HepG2 (cell line): ENCODE measurements at regions not wholly inside any gene's neighbourhood (a gene's known extent, or its start where the extent isn't known, plus 50 kb on each side); places are given as distances from the start of the nearest gene placed in this dataset.
A peak's percentile ranks its signal among the peaks of the same experiment; 100 is the strongest.

Experiments
- ATAC-seq: fragments of 200-7000 bp; cut with Tn5 transposase; 3 replicates; pipeline ENCODE4 v1.9.1; 2020; ENCODE audit warnings: mild to moderate bottlenecking, moderate library complexity
- BruUV-seq: library from RNA; stranded (reverse); fragments of 400-500 nt; replicated peaks from 2 replicates; lab custom pipeline; 2021; lab: Mats Ljungman, UMichigan
- CTCF ChIA-PET: fragments of 300-600 bp; formaldehyde crosslinking; extraction: SDS; loops from one replicate; lab custom pipeline; 2021; ENCODE audit warnings: low total read pairs, inconsistent platforms, low intra/inter-chr PET ratio; lab: Yijun Ruan, JAX
- POLR2A ChIA-PET: fragments of 350-600 bp; sonication (Branson Sonifier 250); formaldehyde crosslinking; loops from one replicate; lab custom pipeline; 2020; ENCODE audit warnings: antibody characterized with exemption, inconsistent platforms; lab: Yijun Ruan, JAX
- DNase-seq: peaks from one replicate; pipeline ENCODE4 v3.0.0-alpha.2; 2015; ENCODE audit warnings: low spot score
- FAIRE-seq: peaks from 3 replicates; lab custom pipeline; 2011; peaks lifted over from hg19 to GRCh38; lab: Jason Lieb, UNC
- H2AFZ ChIP-seq: one replicate; pipeline ENCODE4 v1.6.1; 2011; ENCODE audit warnings: low read length, inconsistent platforms
- H3K27ac ChIP-seq: fragments of 300-600 bp; 3 replicates; pipeline ENCODE4 v1.8.0; 2011; ENCODE audit warnings: mixed run types, mild to moderate bottlenecking, mixed read lengths, low read length, inconsistent platforms; ENCODE audit not compliant: insufficient read depth; ENCODE audit errors: extremely low read length
- H3K27me3 ChIP-seq, 2 experiments: fragments of 200-600 bp in 1 of 2; 2 replicates in 1 of 2; 3 replicates in 1 of 2; pipeline versions ENCODE4 v1.6.0 to v1.8.0; 2011; ENCODE audit warnings: low read length in 2 of 2, mild to moderate bottlenecking in 2 of 2, moderate library complexity in 2 of 2, inconsistent platforms in 1 of 2; ENCODE audit not compliant: insufficient read depth in 2 of 2, control insufficient read depth in 1 of 2
- H3K36me3 ChIP-seq, 2 experiments: fragments of 200-600 bp in 1 of 2; replicated peaks in 1 of 2; 2 replicates in 1 of 2; 3 replicates in 1 of 2; pipeline versions ENCODE4 v1.5.1 to v1.8.0; 2011; ENCODE audit warnings: low read length in 2 of 2, inconsistent platforms in 1 of 2; ENCODE audit not compliant: insufficient read depth in 2 of 2, control insufficient read depth in 1 of 2
- H3K4me1 ChIP-seq: 2 replicates; pipeline ENCODE4 v1.5.1; 2012; ENCODE audit warnings: low read length, inconsistent platforms; ENCODE audit not compliant: insufficient read depth
- H3K4me2 ChIP-seq: 2 replicates; pipeline ENCODE4 v1.6.0; 2011; ENCODE audit warnings: low read depth, low read length, inconsistent platforms
- H3K4me3 ChIP-seq, 3 experiments: fragments of 200-600 bp in 1 of 3; sonication (generic), shearing (Covaris generic) in 1 of 3; replicated peaks in 1 of 3; 2 replicates each; pipeline ENCODE4 v1.5.1; 2011 to 2016; ENCODE audit warnings: low read length in 3 of 3, inconsistent platforms in 2 of 3, low read depth in 2 of 3, mild to moderate bottlenecking in 2 of 3, control low read depth in 1 of 3, mixed read lengths in 1 of 3; ENCODE audit not compliant: insufficient read depth in 1 of 3
- H3K79me2 ChIP-seq: one replicate; pipeline ENCODE4 v1.6.1; 2011; ENCODE audit warnings: low read length, inconsistent platforms; ENCODE audit not compliant: insufficient read depth
- H3K9ac ChIP-seq: 2 replicates; pipeline ENCODE4 v1.6.0; 2011; ENCODE audit warnings: mild to moderate bottlenecking, low read depth, low read length, inconsistent platforms; ENCODE audit not compliant: insufficient read depth
- H3K9me3 ChIP-seq: 2 replicates; pipeline ENCODE4 v1.5.1; 2012; ENCODE audit warnings: mild to moderate bottlenecking, low read length
- H4K20me1 ChIP-seq: 2 replicates; pipeline ENCODE4 v1.6.0; 2011; ENCODE audit warnings: inconsistent platforms, mild to moderate bottlenecking, low read length, moderate library complexity; ENCODE audit not compliant: insufficient read depth
- ARID2 ChIP-seq: sonication (generic); formaldehyde crosslinking; IDR thresholded peaks from 2 replicates; pipeline ENCODE4 v1.8.1; 2022; ENCODE audit warnings: mild to moderate bottlenecking, missing genetic modification reagents, borderline replicate concordance
- EHMT2 ChIP-seq: fragments of 200-600 bp; sonication (generic); IDR thresholded peaks from 2 replicates; pipeline ENCODE4 v1.7.0; 2017; ENCODE audit warnings: antibody characterized with exemption, low read depth, low read length, borderline replicate concordance
- GZF1 ChIP-seq: sonication (generic); formaldehyde crosslinking; IDR thresholded peaks from 2 replicates; pipeline ENCODE4 v1.5.1; 2020; ENCODE audit warnings: mild to moderate bottlenecking, missing genetic modification reagents
- KDM2A ChIP-seq: sonication (generic); formaldehyde crosslinking; IDR thresholded peaks from 2 replicates; pipeline ENCODE4 v1.4.0; 2020; ENCODE audit warnings: low read depth, missing genetic modification reagents, borderline replicate concordance
- MTF1 ChIP-seq: sonication (generic); formaldehyde crosslinking; IDR thresholded peaks from 2 replicates; pipeline ENCODE4 v1.5.0; 2020; ENCODE audit warnings: missing genetic modification reagents
- NR1H2 ChIP-seq: sonication (generic); formaldehyde crosslinking; IDR thresholded peaks from 2 replicates; pipeline ENCODE4 v1.8.1; 2022; ENCODE audit warnings: low read depth, missing genetic modification reagents, borderline replicate concordance
- SMAD3 ChIP-seq: sonication (generic); formaldehyde crosslinking; IDR thresholded peaks from 2 replicates; pipeline ENCODE4 v1.4.0; 2020; ENCODE audit warnings: missing genetic modification reagents
- TBL1XR1 ChIP-seq: fragments of 150-350 bp; IDR thresholded peaks from 2 replicates; pipeline ENCODE4 v1.6.1; 2014; ENCODE audit warnings: borderline replicate concordance, low read length; ENCODE audit not compliant: partially characterized antibody
- TEAD2 ChIP-seq: sonication (generic); formaldehyde crosslinking; IDR thresholded peaks from 2 replicates; pipeline ENCODE4 v1.9.0; 2021; ENCODE audit warnings: missing genetic modification reagents
- WGBS: methylation state at CpG from one replicate; pipeline ENCODE4 v1.1.6; 2017; ENCODE audit warnings: low lambda C conversion rate; 5-methylcytosine and 5-hydroxymethylcytosine counted together
- in situ Hi-C: cut with HindIII; loops from 2 replicates; pipeline ENCODE4 v1.10.0; 2017; ENCODE audit warnings: low pct_unique_long_range_greater_than_20kb; ENCODE audit not compliant: extremely low pct_ligation_motif_present
- intact Hi-C: fragments of 100-400 bp; cut with micrococcal nuclease; formaldehyde crosslinking; loops from one replicate; pipeline ENCODE4 v1.10.0; 2022; ENCODE audit not compliant: unreplicated experiment
- TF ChIP-seq, protein P1 (sequence below): sonication (generic); formaldehyde crosslinking; IDR thresholded peaks from 2 replicates; pipeline ENCODE4 v1.4.0; 2020; ENCODE audit warnings: missing genetic modification reagents, mild to moderate bottlenecking, borderline replicate concordance
- TF ChIP-seq, protein P2 (sequence below): sonication (generic); formaldehyde crosslinking; IDR thresholded peaks from 2 replicates; pipeline ENCODE4 v1.4.0; 2020; ENCODE audit warnings: mild to moderate bottlenecking, missing genetic modification reagents

DNA sequence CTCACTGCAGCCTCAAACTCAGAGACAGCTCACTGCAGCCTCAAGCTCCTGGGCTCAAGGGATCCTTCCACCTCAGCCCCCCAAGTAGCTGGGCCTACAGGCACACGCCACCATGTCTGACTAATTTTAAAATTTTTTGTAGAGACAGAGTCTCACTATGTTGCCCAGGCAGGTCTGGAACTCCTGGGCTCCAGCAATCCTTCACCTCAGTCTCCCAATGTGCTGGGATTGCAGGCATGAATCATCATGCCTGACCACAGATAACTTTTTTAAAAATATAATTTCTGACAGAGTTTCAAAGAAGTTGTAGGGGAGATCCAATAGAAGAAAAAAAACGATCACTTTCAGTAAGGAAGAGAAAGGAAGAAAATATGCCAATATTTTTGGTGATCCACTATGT is 189.7 kb upstream of the CDKN3 start:
- BruUV-seq, result no TSS peak
- Histone ChIP-seq H2AFZ (no peak overlapping the region), H3K27ac (no peak overlapping the region), H3K27me3 (no peaks in the 10 kb centered on the region), H3K36me3 (no peaks in the 10 kb centered on the region), H3K4me3 (no peak overlapping the region), H3K4me1 (peaks cover 30% of the 10 kb centered on the region), H3K4me2 (no peak overlapping the region), H3K79me2 (no peaks in the 10 kb centered on the region), H4K20me1 (no peaks in the 10 kb centered on the region), H3K9me3 (no peaks in the 10 kb centered on the region), H3K9ac (no peak overlapping the region)
- TF ChIP-seq EHMT2, result no peak
- TF ChIP-seq KDM2A, result no peak
- no peak for TF ChIP-seq NR1H2 (CRISPR knock-in tag)
- 42% methylated on average over 2 of the region's 2 CpGs for WGBS
- POLR2A ChIA-PET, result no interaction called here
- intact Hi-C loops (no loop called here), in situ Hi-C loops (no loop called here)
- FAIRE-seq (no peak), ATAC-seq (no peak), DNase-seq (no peak)
- CTCF ChIA-PET, result no interaction called here

DNA sequence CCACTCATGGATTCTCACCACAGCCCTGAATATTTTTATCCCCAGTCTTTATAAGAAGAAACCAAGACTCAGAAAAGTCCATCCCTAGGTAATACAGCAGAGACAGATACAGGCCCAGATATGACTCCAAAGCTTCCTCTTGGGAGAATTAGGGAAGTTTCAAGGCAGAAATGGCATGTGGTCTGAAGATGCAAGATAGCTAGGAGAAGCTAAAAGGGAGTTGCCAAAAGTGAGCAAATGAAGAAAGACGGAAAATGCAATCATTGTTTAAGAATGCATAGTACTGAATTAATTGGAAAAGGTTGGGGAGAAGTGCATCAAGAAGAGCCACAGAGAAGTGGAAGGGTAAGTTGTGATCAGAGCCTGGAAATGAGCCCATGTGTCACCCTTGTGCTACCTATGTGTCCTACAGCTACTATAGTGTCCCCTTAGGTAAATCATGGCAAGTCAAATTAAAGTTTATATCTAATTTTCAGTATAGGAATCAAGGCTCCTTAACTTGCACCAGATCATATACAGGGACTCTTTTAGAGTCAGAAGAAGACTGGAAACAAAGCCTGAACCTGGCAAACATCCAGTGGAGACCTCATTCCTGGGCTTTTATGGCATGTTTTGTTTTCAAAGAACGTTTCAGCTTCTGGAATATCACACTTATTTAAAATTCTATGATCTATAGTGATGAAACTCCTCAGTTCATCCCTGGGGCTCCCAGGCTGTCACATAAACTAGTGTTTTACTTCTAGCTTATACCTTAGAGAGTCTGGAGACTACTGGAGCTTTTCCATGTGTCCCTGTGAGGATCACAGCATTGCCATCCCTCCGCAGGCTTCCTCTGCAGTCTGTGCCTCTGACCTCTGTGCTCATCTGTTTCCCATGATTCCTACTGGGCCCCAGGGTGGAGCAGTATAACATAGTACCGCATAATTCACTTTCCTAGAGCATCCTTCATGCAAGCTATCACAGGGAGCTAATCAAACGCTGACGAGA is 189.0 kb upstream of the CDKN3 start:
- TF ChIP-seq MTF1 (CRISPR knock-in tag) (no peak), GZF1 (no peak), SMAD3 (CRISPR knock-in tag) (no peak), TBL1XR1 (no peak), TEAD2 (CRISPR knock-in tag) (no peak), ARID2 (no peak)
- TF ChIP-seq, protein P1, sequence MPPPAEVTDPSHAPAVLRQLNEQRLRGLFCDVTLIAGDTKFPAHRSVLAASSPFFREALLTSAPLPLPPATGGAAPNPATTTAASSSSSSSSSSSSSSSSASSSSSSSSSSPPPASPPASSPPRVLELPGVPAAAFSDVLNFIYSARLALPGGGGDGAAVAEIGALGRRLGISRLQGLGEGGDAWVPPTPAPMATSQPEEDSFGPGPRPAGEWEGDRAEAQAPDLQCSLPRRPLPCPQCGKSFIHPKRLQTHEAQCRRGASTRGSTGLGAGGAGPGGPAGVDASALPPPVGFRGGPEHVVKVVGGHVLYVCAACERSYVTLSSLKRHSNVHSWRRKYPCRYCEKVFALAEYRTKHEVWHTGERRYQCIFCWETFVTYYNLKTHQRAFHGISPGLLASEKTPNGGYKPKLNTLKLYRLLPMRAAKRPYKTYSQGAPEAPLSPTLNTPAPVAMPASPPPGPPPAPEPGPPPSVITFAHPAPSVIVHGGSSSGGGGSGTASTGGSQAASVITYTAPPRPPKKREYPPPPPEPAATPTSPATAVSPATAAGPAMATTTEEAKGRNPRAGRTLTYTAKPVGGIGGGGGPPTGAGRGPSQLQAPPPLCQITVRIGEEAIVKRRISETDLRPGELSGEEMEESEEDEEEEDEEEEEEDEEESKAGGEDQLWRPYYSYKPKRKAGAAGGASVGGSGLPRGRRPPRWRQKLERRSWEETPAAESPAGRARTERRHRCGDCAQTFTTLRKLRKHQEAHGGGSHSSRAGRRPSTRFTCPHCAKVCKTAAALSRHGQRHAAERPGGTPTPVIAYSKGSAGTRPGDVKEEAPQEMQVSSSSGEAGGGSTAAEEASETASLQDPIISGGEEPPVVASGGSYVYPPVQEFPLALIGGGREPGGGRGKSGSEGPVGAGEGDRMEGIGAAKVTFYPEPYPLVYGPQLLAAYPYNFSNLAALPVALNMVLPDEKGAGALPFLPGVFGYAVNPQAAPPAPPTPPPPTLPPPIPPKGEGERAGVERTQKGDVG, result no peak
- TF ChIP-seq, protein P2, sequence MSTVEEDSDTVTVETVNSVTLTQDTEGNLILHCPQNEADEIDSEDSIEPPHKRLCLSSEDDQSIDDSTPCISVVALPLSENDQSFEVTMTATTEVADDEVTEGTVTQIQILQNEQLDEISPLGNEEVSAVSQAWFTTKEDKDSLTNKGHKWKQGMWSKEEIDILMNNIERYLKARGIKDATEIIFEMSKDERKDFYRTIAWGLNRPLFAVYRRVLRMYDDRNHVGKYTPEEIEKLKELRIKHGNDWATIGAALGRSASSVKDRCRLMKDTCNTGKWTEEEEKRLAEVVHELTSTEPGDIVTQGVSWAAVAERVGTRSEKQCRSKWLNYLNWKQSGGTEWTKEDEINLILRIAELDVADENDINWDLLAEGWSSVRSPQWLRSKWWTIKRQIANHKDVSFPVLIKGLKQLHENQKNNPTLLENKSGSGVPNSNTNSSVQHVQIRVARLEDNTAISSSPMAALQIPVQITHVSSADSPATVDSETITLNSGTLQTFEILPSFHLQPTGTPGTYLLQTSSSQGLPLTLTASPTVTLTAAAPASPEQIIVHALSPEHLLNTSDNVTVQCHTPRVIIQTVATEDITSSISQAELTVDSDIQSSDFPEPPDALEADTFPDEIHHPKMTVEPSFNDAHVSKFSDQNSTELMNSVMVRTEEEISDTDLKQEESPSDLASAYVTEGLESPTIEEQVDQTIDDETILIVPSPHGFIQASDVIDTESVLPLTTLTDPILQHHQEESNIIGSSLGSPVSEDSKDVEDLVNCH, result no peak
- CTCF ChIA-PET, result no interaction called here
- Histone ChIP-seq H3K27me3 (no peaks in the 10 kb centered on the region), H3K79me2 (no peaks in the 10 kb centered on the region), H4K20me1 (no peaks in the 10 kb centered on the region), H3K36me3 (no peaks in the 10 kb centered on the region), H3K4me1 (peaks cover 30% of the 10 kb centered on the region), H3K9ac (no peak overlapping the region), H3K9me3 (no peaks in the 10 kb centered on the region), H2AFZ (no peak overlapping the region), H3K27ac (no peak overlapping the region), H3K4me3 (no peak overlapping the region), H3K4me2 (no peak overlapping the region)
- intact Hi-C loops, result no loop called here
- ATAC-seq (peak; percentile 62; the same call in 2 of the 3 replicates), DNase-seq (no peak), FAIRE-seq (no peak)
- WGBS, result 47% methylated on average over 6 of the region's 6 CpGs
- in situ Hi-C loops, result no loop called here
- POLR2A ChIA-PET, result no interaction called here
- no TSS peak for BruUV-seq
